ENCODE measurements at regions not wholly inside any gene's neighbourhood (a gene's known extent, or its start where the extent isn't known, plus 50 kb on each side); places are given as distances from the start of the nearest gene placed in this dataset.

GRCh38 chr4:14829795-14830194 is 172.5 kb upstream of the CPEB2 start:
- no peak for ATAC-seq (ENCODE audit: low read depth in 2 of 2)
- Histone ChIP-seq H3K9me3 (ENCODE audit: control insufficient read depth in 2 of 2, low read length in 2 of 2) (no peaks in the 10 kb centered on the region), H3K27me3 (ENCODE audit: control insufficient read depth, insufficient read depth, low read length) (peaks cover 4% of the 10 kb centered on the region), H3K36me3 (ENCODE audit: control insufficient read depth, insufficient read depth, low read length) (no peaks in the 10 kb centered on the region), H3K4me3 (ENCODE audit: low read depth, low read length) (no peak overlapping the region), H3K27ac (ENCODE audit: insufficient read depth, low read length, poor library complexity, severe bottlenecking) (no peak overlapping the region), H3K4me1 (ENCODE audit: control insufficient read depth, insufficient read depth, low read length, poor library complexity, severe bottlenecking) (no peaks in the 10 kb centered on the region)
- no peak overlapping the region for H3K4me3 Mint-ChIP-seq
- H3K4me1 Mint-ChIP-seq, result no peaks in the 10 kb centered on the region
- H3K27me3 Mint-ChIP-seq, result peaks cover 5% of the 10 kb centered on the region
- peaks cover 0 to 3% (median 0%) of the 10 kb centered on the region in 7 donors for H3K9me3 Mint-ChIP-seq
- no peak for DNase-seq
- no peak overlapping the region for H3K27ac Mint-ChIP-seq
- no peaks in the 10 kb centered on the region for H3K36me3 Mint-ChIP-seq

- H3K4me3 ChIP-seq (ENCODE audit: low read depth, low read length), result no peak overlapping the region
- no peak for ATAC-seq (ENCODE audit: low read depth in 2 of 2)
- H3K4me1 ChIP-seq (ENCODE audit: control insufficient read depth, insufficient read depth, low read length, poor library complexity, severe bottlenecking), result no peaks in the 10 kb centered on the region
- no peak for DNase-seq
- Mint-ChIP-seq H3K27ac (no peak overlapping the region), H3K9me3 (peaks cover 0 to 5% (median 0%) of the 10 kb centered on the region in 7 donors), H3K4me3 (no peak overlapping the region), H3K27me3 (peaks cover 5% of the 10 kb centered on the region), H3K36me3 (no peaks in the 10 kb centered on the region), H3K4me1 (peaks cover 0 to 2% (median 0%) of the 10 kb centered on the region in 4 donors)
- H3K9me3 ChIP-seq (ENCODE audit: control insufficient read depth in 2 of 2, low read length in 2 of 2), result no peaks in the 10 kb centered on the region
- no peaks in the 10 kb centered on the region for H3K36me3 ChIP-seq (ENCODE audit: control insufficient read depth, insufficient read depth, low read length)
- H3K27me3 ChIP-seq (ENCODE audit: control insufficient read depth, insufficient read depth, low read length), result peaks cover 4% of the 10 kb centered on the region
- no peak overlapping the region for H3K27ac ChIP-seq (ENCODE audit: insufficient read depth, low read length, poor library complexity, severe bottlenecking)
These were observed 170.9 kb upstream of the CPEB2 start for GRCh38 chr4:14831416-14831815.

- Histone ChIP-seq H3K4me3 (ENCODE audit: low read depth, low read length) (no peak overlapping the region), H3K9me3 (ENCODE audit: control insufficient read depth in 2 of 2, low read length in 2 of 2) (no peaks in the 10 kb centered on the region), H3K36me3 (ENCODE audit: control insufficient read depth, insufficient read depth, low read length) (no peaks in the 10 kb centered on the region), H3K27me3 (ENCODE audit: control insufficient read depth, insufficient read depth, low read length) (peaks cover 4% of the 10 kb centered on the region), H3K4me1 (ENCODE audit: control insufficient read depth, insufficient read depth, low read length, poor library complexity, severe bottlenecking) (no peaks in the 10 kb centered on the region), H3K27ac (ENCODE audit: insufficient read depth, low read length, poor library complexity, severe bottlenecking) (no peak overlapping the region)
- H3K4me3 Mint-ChIP-seq, result no peak overlapping the region
- H3K9me3 Mint-ChIP-seq, result peaks cover 0 to 5% (median 0%) of the 10 kb centered on the region in 7 donors
- H3K27me3 Mint-ChIP-seq, result peaks cover 5% of the 10 kb centered on the region
- H3K4me1 Mint-ChIP-seq, result peaks cover 0 to 2% (median 0%) of the 10 kb centered on the region in 4 donors
- ATAC-seq (ENCODE audit: low read depth in 2 of 2) (no peak), DNase-seq (no peak)
- no peak overlapping the region for H3K27ac Mint-ChIP-seq
- no peaks in the 10 kb centered on the region for H3K36me3 Mint-ChIP-seq
These were observed 169.2 kb upstream of the CPEB2 start for GRCh38 chr4:14833053-14833452.

GRCh38 chr4:14834382-14834781 is 167.9 kb upstream of the CPEB2 start:
- ATAC-seq (ENCODE audit: low read depth in 2 of 2) (no peak), DNase-seq (no peak)
- H3K36me3 Mint-ChIP-seq, result no peaks in the 10 kb centered on the region
- H3K9me3 Mint-ChIP-seq, result peaks cover 0 to 5% (median 0%) of the 10 kb centered on the region in 7 donors
- no peak overlapping the region for H3K27ac ChIP-seq (ENCODE audit: insufficient read depth, low read length, poor library complexity, severe bottlenecking)
- peaks cover 4% of the 10 kb centered on the region for H3K27me3 ChIP-seq (ENCODE audit: control insufficient read depth, insufficient read depth, low read length)
- H3K36me3 ChIP-seq (ENCODE audit: control insufficient read depth, insufficient read depth, low read length), result no peaks in the 10 kb centered on the region
- no peaks in the 10 kb centered on the region for H3K9me3 ChIP-seq (ENCODE audit: control insufficient read depth in 2 of 2, low read length in 2 of 2)
- H3K27me3 Mint-ChIP-seq, result peaks cover 5% of the 10 kb centered on the region
- no peak overlapping the region for H3K4me3 Mint-ChIP-seq
- H3K4me1 Mint-ChIP-seq, result peaks cover 0 to 2% (median 0%) of the 10 kb centered on the region in 4 donors
- H3K27ac Mint-ChIP-seq, result no peak overlapping the region
- H3K4me1 ChIP-seq (ENCODE audit: control insufficient read depth, insufficient read depth, low read length, poor library complexity, severe bottlenecking), result no peaks in the 10 kb centered on the region
- no peak overlapping the region for H3K4me3 ChIP-seq (ENCODE audit: low read depth, low read length)

- Histone ChIP-seq H3K27ac (ENCODE audit: insufficient read depth, low read length, poor library complexity, severe bottlenecking) (no peak overlapping the region), H3K9me3 (ENCODE audit: control insufficient read depth in 2 of 2, low read length in 2 of 2) (no peaks in the 10 kb centered on the region), H3K4me3 (ENCODE audit: low read depth, low read length) (no peak overlapping the region), H3K27me3 (ENCODE audit: control insufficient read depth, insufficient read depth, low read length) (peaks cover 4% of the 10 kb centered on the region), H3K36me3 (ENCODE audit: control insufficient read depth, insufficient read depth, low read length) (no peaks in the 10 kb centered on the region), H3K4me1 (ENCODE audit: control insufficient read depth, insufficient read depth, low read length, poor library complexity, severe bottlenecking) (no peaks in the 10 kb centered on the region)
- Mint-ChIP-seq H3K36me3 (no peaks in the 10 kb centered on the region), H3K27ac (no peak overlapping the region), H3K9me3 (peaks cover 0 to 5% (median 0%) of the 10 kb centered on the region in 7 donors), H3K27me3 (peaks cover 5% of the 10 kb centered on the region), H3K4me3 (no peak overlapping the region), H3K4me1 (peaks cover 0 to 2% (median 0%) of the 10 kb centered on the region in 4 donors)
- no peak for ATAC-seq (ENCODE audit: low read depth in 2 of 2)
- DNase-seq, result no peak
These were observed 167.0 kb upstream of the CPEB2 start for GRCh38 chr4:14835288-14835687.

GRCh38 chr4:14835708-14836425 is 166.4 kb upstream of the CPEB2 start:
- H3K4me3 Mint-ChIP-seq, result no peak overlapping the region
- no peak overlapping the region for H3K27ac Mint-ChIP-seq
- peaks cover 0 to 2% (median 0%) of the 10 kb centered on the region in 4 donors for H3K4me1 Mint-ChIP-seq
- Histone ChIP-seq H3K9me3 (ENCODE audit: control insufficient read depth in 2 of 2, low read length in 2 of 2) (no peaks in the 10 kb centered on the region), H3K27me3 (ENCODE audit: control insufficient read depth, insufficient read depth, low read length) (peaks cover 2% of the 10 kb centered on the region), H3K27ac (ENCODE audit: insufficient read depth, low read length, poor library complexity, severe bottlenecking) (no peak overlapping the region), H3K4me3 (ENCODE audit: low read depth, low read length) (no peak overlapping the region), H3K36me3 (ENCODE audit: control insufficient read depth, insufficient read depth, low read length) (no peaks in the 10 kb centered on the region), H3K4me1 (ENCODE audit: control insufficient read depth, insufficient read depth, low read length, poor library complexity, severe bottlenecking) (no peaks in the 10 kb centered on the region)
- ATAC-seq (ENCODE audit: low read depth in 2 of 2) (no peak), DNase-seq (no peak)
- no peaks in the 10 kb centered on the region for H3K36me3 Mint-ChIP-seq
- peaks cover 5% of the 10 kb centered on the region for H3K27me3 Mint-ChIP-seq
- H3K9me3 Mint-ChIP-seq, result peaks cover 0 to 5% (median 0%) of the 10 kb centered on the region in 7 donors

- no peak for ATAC-seq (ENCODE audit: low read depth in 2 of 2)
- DNase-seq, result peak in 1 of 3 donors; percentile 7
- H3K27ac Mint-ChIP-seq, result no peak overlapping the region
- Histone ChIP-seq H3K4me1 (ENCODE audit: control insufficient read depth, insufficient read depth, low read length, poor library complexity, severe bottlenecking) (no peaks in the 10 kb centered on the region), H3K4me3 (ENCODE audit: low read depth, low read length) (no peak overlapping the region), H3K36me3 (ENCODE audit: control insufficient read depth, insufficient read depth, low read length) (no peaks in the 10 kb centered on the region), H3K9me3 (ENCODE audit: control insufficient read depth in 2 of 2, low read length in 2 of 2) (no peaks in the 10 kb centered on the region), H3K27me3 (ENCODE audit: control insufficient read depth, insufficient read depth, low read length) (no peaks in the 10 kb centered on the region), H3K27ac (ENCODE audit: insufficient read depth, low read length, poor library complexity, severe bottlenecking) (no peak overlapping the region)
- peaks cover 0 to 2% (median 0%) of the 10 kb centered on the region in 4 donors for H3K4me1 Mint-ChIP-seq
- no peaks in the 10 kb centered on the region for H3K36me3 Mint-ChIP-seq
- no peak overlapping the region for H3K4me3 Mint-ChIP-seq
- H3K9me3 Mint-ChIP-seq, result peaks cover 0 to 10% (median 1%) of the 10 kb centered on the region in 7 donors
- no peaks in the 10 kb centered on the region for H3K27me3 Mint-ChIP-seq
These were observed 164.4 kb upstream of the CPEB2 start for GRCh38 chr4:14837860-14838259.

Measured in CD4-positive, CD25-positive, alpha-beta regulatory T cell (primary cell).